ENCODE measurements at regions not wholly inside any gene's neighbourhood (a gene's known extent, or its start where the extent isn't known, plus 50 kb on each side); places are given as distances from the start of the nearest gene placed in this dataset.

GRCh38 chr4:106801386-106801785 lies 234.7 kb downstream of the DKK2 start (continued):
- TF ChIP-seq STAT6 (CRISPR knock-in tag; IDR thresholded peaks at IDR 0.05) (no peak), CAMTA2 (CRISPR knock-in tag; conservative IDR thresholded peaks at IDR 0.05) (no peak), MGA (IDR thresholded peaks at IDR 0.05) (no peak), MAZ (CRISPR knock-in tag; conservative IDR thresholded peaks at IDR 0.05 in 1 of 2, IDR thresholded peaks at IDR 0.05 in 1 of 2) (no peak), TFE3 (CRISPR knock-in tag; IDR thresholded peaks at IDR 0.05) (no peak), ZHX1 (conservative IDR thresholded peaks at IDR 0.05; ENCODE audit: low read length) (no peak), GABPB1 (CRISPR knock-in tag; IDR thresholded peaks at IDR 0.05) (no peak), NCOA4 (IDR thresholded peaks at IDR 0.05; ENCODE audit: partially characterized antibody) (no peak)
